MCF 10A (cell line): ENCODE measurements at regions not wholly inside any gene's neighbourhood (a gene's known extent, or its start where the extent isn't known, plus 50 kb on each side); places are given as distances from the start of the nearest gene placed in this dataset.

Experiments
- BruUV-seq: library from RNA; stranded (reverse); fragments of 400-500 nt; replicated peaks from 2 replicates; lab custom pipeline; 2021; lab: Mats Ljungman, UMichigan
- CTCF ChIA-PET: fragments of 300-600 bp; sonication (Branson Sonifier 250); formaldehyde crosslinking; extraction: SDS; loops from one replicate; lab custom pipeline; 2021; ENCODE audit warnings: antibody characterized with exemption, inconsistent platforms; lab: Yijun Ruan, JAX
- POLR2A ChIA-PET: fragments of 300-600, 350-650 bp; sonication (Branson Sonifier 250); formaldehyde crosslinking; extraction: SDS; loops from one replicate; lab custom pipeline; 2020; ENCODE audit warnings: antibody characterized with exemption, inconsistent platforms; lab: Yijun Ruan, JAX
- DNase-seq: peaks from one replicate; pipeline ENCODE4 v3.0.0-alpha.2; 2018; ENCODE audit not compliant: unreplicated experiment
- H3K27ac Mint-ChIP-seq: one replicate; pipeline ENCODE4 v1.8.0; 2022; ENCODE audit warnings: mild to moderate bottlenecking, low read depth, mixed read lengths; ENCODE audit not compliant: unreplicated experiment
- H3K27me3 Mint-ChIP-seq: one replicate; pipeline ENCODE4 v1.8.0; 2022; ENCODE audit warnings: mixed read lengths; ENCODE audit not compliant: insufficient read depth, unreplicated experiment
- H3K36me3 Mint-ChIP-seq: one replicate; pipeline ENCODE4 v1.8.0; 2022; ENCODE audit warnings: mild to moderate bottlenecking, moderate library complexity, mixed read lengths; ENCODE audit not compliant: insufficient read depth, unreplicated experiment
- H3K4me1 Mint-ChIP-seq: one replicate; pipeline ENCODE4 v1.8.0; 2022; ENCODE audit warnings: mixed read lengths; ENCODE audit not compliant: insufficient read depth, unreplicated experiment
- H3K4me3 Mint-ChIP-seq: one replicate; pipeline ENCODE4 v1.8.0; 2022; ENCODE audit warnings: mild to moderate bottlenecking, moderate library complexity, mixed read lengths; ENCODE audit not compliant: unreplicated experiment
- H3K9me3 Mint-ChIP-seq: one replicate; pipeline ENCODE4 v1.8.0; 2022; ENCODE audit warnings: mixed read lengths; ENCODE audit not compliant: unreplicated experiment
- CTCF ChIP-seq: fragments of 200-600 bp; IDR thresholded peaks from one replicate; pipeline ENCODE4 v1.8.0; 2022; ENCODE audit warnings: antibody characterized with exemption, mild to moderate bottlenecking; ENCODE audit not compliant: unreplicated experiment
- intact Hi-C: fragments of 100-400 bp; cut with micrococcal nuclease; formaldehyde crosslinking; loops from 2 replicates; pipeline ENCODE4 v1.14.1; 2022

- no TSS peak for BruUV-seq
- Mint-ChIP-seq H3K27me3 (no peaks in the 10 kb centered on the region), H3K27ac (no peak overlapping the region), H3K9me3 (peaks cover 16% of the 10 kb centered on the region), H3K4me3 (no peak overlapping the region), H3K36me3 (no peaks in the 10 kb centered on the region), H3K4me1 (no peaks in the 10 kb centered on the region)
- CTCF ChIA-PET, result no interaction called here
- intact Hi-C loops, result no loop called here
- POLR2A ChIA-PET, result no interaction called here
- TF ChIP-seq CTCF, result no peak
- DNase-seq, result no peak
These were observed 423.1 kb downstream of the SHANK2 start for GRCh38 chr11:70829134-70829885.

DNA sequence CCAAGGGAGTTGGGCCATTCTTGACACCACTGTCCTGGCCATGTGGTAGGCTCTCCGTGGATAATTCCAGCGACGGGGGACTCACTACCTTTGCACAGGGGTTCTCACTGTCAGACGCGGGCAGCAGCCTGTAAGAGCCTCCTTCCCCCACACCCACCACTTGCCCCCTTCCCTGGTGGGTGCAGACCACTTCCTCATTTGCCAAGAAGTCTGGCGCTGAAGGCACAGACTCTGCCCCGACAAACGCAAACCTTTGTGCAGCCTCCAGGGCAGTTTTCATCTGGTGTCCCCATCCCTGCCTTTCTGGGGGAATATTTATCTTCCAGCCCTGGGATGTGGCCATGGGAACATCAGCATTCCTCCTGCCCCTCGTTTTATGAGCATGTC lies 422.5 kb downstream of the SHANK2 start:
- no peak for TF ChIP-seq CTCF
- DNase-seq, result no peak
- peaks cover 15% of the 10 kb centered on the region for H3K9me3 Mint-ChIP-seq
- H3K27me3 Mint-ChIP-seq, result no peaks in the 10 kb centered on the region
- H3K4me3 Mint-ChIP-seq, result no peak overlapping the region
- BruUV-seq, result no TSS peak
- no peaks in the 10 kb centered on the region for H3K36me3 Mint-ChIP-seq
- ChIA-PET CTCF (interaction anchor here (0.7 kb wide), 1 partner anchor 15 kb away, joined by 3 read pairs; no protein-coding TSS in a partner anchor), POLR2A (no interaction called here)
- intact Hi-C loops, result no loop called here
- no peak overlapping the region for H3K27ac Mint-ChIP-seq
- no peaks in the 10 kb centered on the region for H3K4me1 Mint-ChIP-seq

DNA sequence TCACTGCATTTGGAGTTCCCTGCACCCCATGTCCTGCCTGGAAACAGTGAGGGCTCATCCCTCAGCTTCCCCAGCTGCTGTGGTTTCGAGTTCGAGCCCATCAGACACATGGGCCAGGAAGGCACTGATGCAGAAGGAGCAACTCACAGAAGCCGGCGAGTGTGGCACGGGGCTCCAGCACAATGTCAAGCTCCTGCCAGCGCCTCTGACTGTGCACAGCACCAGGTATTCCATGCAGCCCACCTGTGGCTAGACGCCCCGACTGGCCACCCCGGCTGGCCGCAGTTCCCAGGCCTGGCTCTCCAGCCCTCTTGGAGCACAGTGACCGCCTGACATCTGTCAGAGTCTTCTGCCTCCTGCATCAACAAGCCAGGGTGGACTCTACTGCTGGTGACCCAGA lies 419.4 kb downstream of the SHANK2 start:
- H3K9me3 Mint-ChIP-seq, result peaks cover 9% of the 10 kb centered on the region
- TF ChIP-seq CTCF, result no peak
- intact Hi-C loops, result no loop called here
- H3K27me3 Mint-ChIP-seq, result no peaks in the 10 kb centered on the region
- H3K4me1 Mint-ChIP-seq, result no peaks in the 10 kb centered on the region
- H3K4me3 Mint-ChIP-seq, result no peak overlapping the region
- no TSS peak for BruUV-seq
- H3K27ac Mint-ChIP-seq, result no peak overlapping the region
- ChIA-PET CTCF (interaction anchor here (0.9 kb wide), 1 partner anchor 540 kb away, joined by 3 read pairs; no protein-coding TSS in a partner anchor), POLR2A (no interaction called here)
- DNase-seq, result no peak
- H3K36me3 Mint-ChIP-seq, result no peaks in the 10 kb centered on the region

DNA sequence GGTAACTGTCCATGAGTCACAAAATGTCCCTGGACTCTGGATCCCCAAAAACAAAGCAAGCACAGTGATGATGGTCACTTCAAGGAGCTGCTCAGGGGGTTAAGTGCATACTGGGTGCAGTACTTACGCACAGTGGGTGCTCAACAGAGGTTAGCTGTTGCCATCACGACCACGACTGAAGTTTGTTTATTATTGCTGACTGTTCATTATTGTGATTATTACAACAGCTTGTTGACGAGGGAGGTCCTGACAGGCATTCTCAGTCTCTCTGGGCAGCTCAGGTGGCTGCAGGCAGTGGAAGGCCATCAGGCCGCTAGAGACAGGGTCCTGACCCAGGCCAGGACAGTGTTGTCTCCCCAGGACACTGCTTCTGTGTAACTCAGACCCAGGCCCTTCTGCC lies 418.8 kb downstream of the SHANK2 start:
- Mint-ChIP-seq H3K4me1 (no peaks in the 10 kb centered on the region), H3K36me3 (no peaks in the 10 kb centered on the region), H3K27me3 (no peaks in the 10 kb centered on the region), H3K4me3 (no peak overlapping the region), H3K9me3 (peaks cover 14% of the 10 kb centered on the region), H3K27ac (no peak overlapping the region)
- intact Hi-C loops, result no loop called here
- TF ChIP-seq CTCF, result no peak
- DNase-seq, result no peak
- CTCF ChIA-PET, result interaction anchor here (0.7 to 0.9 kb wide), 2 partner anchors 28 to 540 kb away, joined by 3 read pairs; no protein-coding TSS in a partner anchor
- no TSS peak for BruUV-seq
- POLR2A ChIA-PET, result no interaction called here
